Right atrium auricular region (tissue), 2 donors: ENCODE measurements at regions not wholly inside any gene's neighbourhood (a gene's known extent, or its start where the extent isn't known, plus 50 kb on each side); places are given as distances from the start of the nearest gene placed in this dataset.

Experiments used
- DNase-seq: peaks from one replicate; pipeline ENCODE4 v3.0.0-alpha.2; 2019; ENCODE audit warnings: low spot score
- H3K27ac ChIP-seq, 2 donors: fragments of 200-600 bp; sonication (generic); 1 replicate in 1 of 2; 2 replicates in 1 of 2; pipeline ENCODE4 v1.5.1; 2016 to 2019
- H3K27me3 ChIP-seq, 2 donors: fragments of 200-600 bp; sonication (generic); one replicate each; pipeline versions ENCODE4 v1.5.1 to v1.6.0; 2017 to 2019
- H3K36me3 ChIP-seq: fragments of 200-600 bp; sonication (generic); one replicate; pipeline ENCODE4 v1.5.1; 2016
- H3K4me1 ChIP-seq, 2 donors: fragments of 200-600 bp; sonication (generic); one replicate each; pipeline versions ENCODE4 v1.5.1 to v1.6.0; 2017 to 2019
- H3K4me3 ChIP-seq, 2 donors: fragments of 200-600 bp; sonication (generic); 1 replicate in 1 of 2; 2 replicates in 1 of 2; pipeline ENCODE4 v1.5.1; 2017 to 2019; ENCODE audit warnings: mild to moderate bottlenecking in 1 of 2, moderate library complexity in 1 of 2
- H3K9me3 ChIP-seq, 2 donors: fragments of 200-600 bp; sonication (generic); one replicate each; pipeline ENCODE4 v1.5.1; 2019
- TF ChIP-seq, protein P1 (sequence below), 2 donors: fragments of 200-600 bp; sonication (generic); IDR thresholded peaks; one replicate each; pipeline ENCODE4 v1.5.1; 2019; ENCODE audit warnings: antibody characterized with exemption in 2 of 2

DNA sequence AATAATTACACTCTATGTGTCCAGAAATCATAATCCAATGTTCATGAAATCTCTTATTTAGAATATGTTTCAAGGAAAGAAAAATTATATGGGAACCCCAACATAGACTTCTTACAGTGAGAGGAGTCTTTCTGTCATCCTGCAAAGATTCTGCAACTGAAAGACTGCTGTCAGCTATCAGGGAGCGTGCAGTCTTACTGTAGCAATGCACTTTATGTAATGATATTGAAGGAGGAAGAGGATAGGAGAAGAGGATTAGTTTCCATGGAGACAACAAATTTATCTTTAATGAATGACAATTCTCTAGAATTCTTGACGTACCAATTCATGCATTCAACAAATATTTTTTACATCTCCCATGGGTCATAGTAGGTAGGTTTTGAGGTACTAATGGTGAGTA is 61.3 kb upstream of the MYT1L start:
- Histone ChIP-seq H3K9me3 (no peaks in the 10 kb centered on the region), H3K36me3 (no peaks in the 10 kb centered on the region), H3K27me3 (no peaks in the 10 kb centered on the region), H3K4me1 (no peaks in the 10 kb centered on the region), H3K27ac (no peak overlapping the region), H3K4me3 (no peak overlapping the region)
- DNase-seq, result no peak
- TF ChIP-seq, protein P1, sequence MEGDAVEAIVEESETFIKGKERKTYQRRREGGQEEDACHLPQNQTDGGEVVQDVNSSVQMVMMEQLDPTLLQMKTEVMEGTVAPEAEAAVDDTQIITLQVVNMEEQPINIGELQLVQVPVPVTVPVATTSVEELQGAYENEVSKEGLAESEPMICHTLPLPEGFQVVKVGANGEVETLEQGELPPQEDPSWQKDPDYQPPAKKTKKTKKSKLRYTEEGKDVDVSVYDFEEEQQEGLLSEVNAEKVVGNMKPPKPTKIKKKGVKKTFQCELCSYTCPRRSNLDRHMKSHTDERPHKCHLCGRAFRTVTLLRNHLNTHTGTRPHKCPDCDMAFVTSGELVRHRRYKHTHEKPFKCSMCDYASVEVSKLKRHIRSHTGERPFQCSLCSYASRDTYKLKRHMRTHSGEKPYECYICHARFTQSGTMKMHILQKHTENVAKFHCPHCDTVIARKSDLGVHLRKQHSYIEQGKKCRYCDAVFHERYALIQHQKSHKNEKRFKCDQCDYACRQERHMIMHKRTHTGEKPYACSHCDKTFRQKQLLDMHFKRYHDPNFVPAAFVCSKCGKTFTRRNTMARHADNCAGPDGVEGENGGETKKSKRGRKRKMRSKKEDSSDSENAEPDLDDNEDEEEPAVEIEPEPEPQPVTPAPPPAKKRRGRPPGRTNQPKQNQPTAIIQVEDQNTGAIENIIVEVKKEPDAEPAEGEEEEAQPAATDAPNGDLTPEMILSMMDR (IDR thresholded peaks at IDR 0.05), result no peak

DNA sequence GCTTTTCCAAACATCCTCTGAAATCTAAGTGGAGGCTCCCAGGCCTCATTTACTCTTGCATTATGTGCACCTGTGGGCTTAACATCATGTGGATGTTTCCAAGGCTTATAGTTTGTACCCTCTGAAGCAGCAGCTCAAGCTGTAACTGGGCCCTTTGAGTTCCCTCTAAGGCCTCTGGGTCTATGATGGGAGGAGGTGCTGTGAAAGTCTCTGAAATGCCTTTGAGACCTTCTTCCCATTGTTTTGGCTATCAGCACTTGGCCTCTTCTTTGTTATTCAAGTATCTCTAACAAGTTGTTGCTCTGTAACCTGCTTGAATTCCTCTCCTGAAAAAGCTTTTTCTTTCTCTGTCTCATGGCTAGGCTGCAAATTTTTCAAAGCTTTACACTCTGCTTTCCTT is 58.1 kb upstream of the MYT1L start:
- Histone ChIP-seq H3K36me3 (no peaks in the 10 kb centered on the region), H3K9me3 (no peaks in the 10 kb centered on the region), H3K4me3 (no peak overlapping the region), H3K4me1 (no peaks in the 10 kb centered on the region), H3K27ac (no peak overlapping the region), H3K27me3 (no peaks in the 10 kb centered on the region)
- TF ChIP-seq, protein P1 (IDR thresholded peaks at IDR 0.05), result no peak
- no peak for DNase-seq
